Cardiac fibroblast (primary cell): ENCODE measurements at regions not wholly inside any gene's neighbourhood (a gene's known extent, or its start where the extent isn't known, plus 50 kb on each side); places are given as distances from the start of the nearest gene placed in this dataset.
"Not testable (repeated sequence)": the region's sequence is repeated elsewhere in the genome, so short reads cannot be mapped to it uniquely, and the experiment has no call there.

Source experiments
- DNase-seq, 2 donors: peaks; one replicate each; pipeline versions ENCODE4 v3.0.0 to v3.0.0-alpha.2; 2010; ENCODE audit warnings: low read depth in 2 of 2
- H3K4me3 ChIP-seq, 2 donors: replicated peaks in 1 of 2; 1 replicate in 1 of 2; 2 replicates in 1 of 2; pipeline ENCODE4 v1.5.1; 2011; ENCODE audit warnings: low read depth in 2 of 2, low read length in 2 of 2, mild to moderate bottlenecking in 2 of 2, moderate library complexity in 1 of 2
- CTCF ChIP-seq: IDR thresholded peaks from one replicate; pipeline ENCODE4 v1.5.1; 2011; ENCODE audit warnings: low read depth, mild to moderate bottlenecking, low read length, inconsistent platforms

- no peak for DNase-seq
- TF ChIP-seq CTCF = no peak
- H3K4me3 ChIP-seq = no peak overlapping the region
Observed at GRCh38 chrX:1074172-1074571, 138.3 kb downstream of the CRLF2 start.

DNA sequence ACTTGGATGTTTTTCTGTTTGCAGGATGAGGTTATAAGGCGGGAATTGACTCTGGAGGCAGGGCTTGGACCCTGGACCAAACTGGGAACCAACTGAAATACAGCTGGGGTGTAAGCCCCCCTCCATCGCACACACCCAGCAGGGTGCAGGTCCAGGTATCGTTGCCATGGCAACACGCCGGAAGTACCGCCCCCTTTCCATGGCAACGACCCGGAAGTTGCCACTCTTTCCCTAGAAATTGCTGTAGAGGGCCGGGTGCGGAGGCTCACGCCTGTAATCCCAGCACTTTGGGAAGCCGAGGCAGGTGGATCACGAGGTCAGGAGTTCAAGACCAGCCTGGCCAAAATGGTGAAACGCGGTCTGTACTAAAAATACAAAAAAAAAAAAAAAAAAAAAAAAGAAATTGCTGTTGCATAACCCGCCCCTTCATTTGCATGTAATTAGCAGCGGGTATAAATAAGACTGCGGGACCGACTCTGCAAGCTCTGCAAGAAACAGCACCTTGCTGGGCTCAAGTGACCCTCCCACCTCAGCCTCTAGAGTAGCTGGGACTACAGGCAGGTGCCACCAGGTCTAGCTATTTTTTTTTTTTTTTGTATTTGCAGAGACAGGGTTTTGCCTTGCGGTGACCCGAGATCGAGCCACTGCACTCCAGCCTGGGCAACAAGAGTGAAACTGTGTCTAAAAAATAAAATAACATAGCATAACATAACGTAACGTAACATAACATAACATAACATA is 139.6 kb downstream of the CRLF2 start:
- no peak for TF ChIP-seq CTCF
- H3K4me3 ChIP-seq = no peak overlapping the region
- DNase-seq = no peak

DNA sequence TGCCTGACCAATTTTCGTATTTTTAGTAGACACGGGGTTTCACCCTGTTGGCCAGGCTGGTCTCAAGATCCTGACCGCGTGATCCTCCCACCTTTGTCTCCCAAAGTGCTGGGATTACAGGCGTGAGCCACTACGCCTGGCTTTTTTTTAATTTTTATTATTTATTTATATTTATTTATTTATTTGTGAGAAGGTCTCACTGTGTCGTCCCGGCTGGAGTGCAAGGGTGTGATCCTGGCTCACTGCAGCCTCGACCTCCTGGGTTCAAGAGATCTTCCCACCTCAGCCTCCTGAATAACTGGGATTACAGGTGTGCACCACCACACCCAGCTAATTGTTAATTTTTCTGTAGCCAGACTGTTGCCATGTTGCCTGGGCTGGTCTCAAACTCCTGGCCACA is 141.1 kb downstream of the CRLF2 start:
- no peak for DNase-seq
- no peak for TF ChIP-seq CTCF
- H3K4me3 ChIP-seq = no peak overlapping the region

DNA sequence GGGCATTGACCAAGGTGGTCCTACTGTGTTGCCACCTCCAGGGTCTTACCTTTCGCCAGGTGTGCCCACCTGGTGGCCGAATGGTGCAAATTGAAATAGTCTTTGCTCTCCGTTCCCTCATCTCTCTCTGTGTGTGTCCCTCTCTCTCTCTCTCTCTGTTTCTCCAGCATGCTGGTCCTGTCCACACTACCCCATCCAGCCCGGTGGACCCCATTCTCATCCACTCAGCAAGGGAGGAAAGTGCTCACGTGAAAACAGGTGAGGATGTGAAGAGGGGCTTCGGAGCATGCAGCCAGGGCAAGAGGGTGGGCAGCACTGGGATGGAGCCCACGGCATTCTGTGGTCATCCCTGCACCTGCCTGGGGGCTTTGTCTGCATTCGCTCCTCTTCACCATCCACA is 150.1 kb downstream of the CRLF2 start:
- no peak overlapping the region for H3K4me3 ChIP-seq
- no peak for TF ChIP-seq CTCF
- no peak for DNase-seq

- no peak for DNase-seq
- TF ChIP-seq CTCF = no peak
- H3K4me3 ChIP-seq = no peak overlapping the region
Observed at GRCh38 chrX:1060562-1060960, 151.9 kb downstream of the CRLF2 start.

- H3K4me3 ChIP-seq = no peak overlapping the region
- no peak for TF ChIP-seq CTCF
- DNase-seq = no peak
Observed at GRCh38 chrX:1059576-1060561, 152.6 kb downstream of the CRLF2 start.

DNA sequence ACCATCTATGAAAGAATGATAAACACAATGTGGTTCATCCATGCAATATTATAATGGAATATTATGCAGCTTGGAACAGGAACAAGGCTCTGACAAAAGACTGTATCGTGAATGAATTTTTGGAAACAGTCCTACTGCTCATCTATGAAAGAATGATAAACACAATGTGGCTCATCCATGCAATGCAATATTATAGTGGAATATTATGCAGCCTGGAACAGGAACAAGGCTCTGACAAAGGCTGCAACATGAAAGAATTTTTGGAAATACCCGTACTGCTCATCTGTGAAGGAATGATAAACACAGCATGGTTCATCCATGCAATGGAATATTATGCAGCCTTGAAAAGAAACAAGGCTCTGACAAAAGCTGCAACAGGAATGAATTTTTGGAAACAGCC is 158.8 kb downstream of the CRLF2 start:
- H3K4me3 ChIP-seq, DNase-seq: not testable (repeated sequence)
